ENCODE measurements at regions not wholly inside any gene's neighbourhood (a gene's known extent, or its start where the extent isn't known, plus 50 kb on each side); places are given as distances from the start of the nearest gene placed in this dataset.

DNA sequence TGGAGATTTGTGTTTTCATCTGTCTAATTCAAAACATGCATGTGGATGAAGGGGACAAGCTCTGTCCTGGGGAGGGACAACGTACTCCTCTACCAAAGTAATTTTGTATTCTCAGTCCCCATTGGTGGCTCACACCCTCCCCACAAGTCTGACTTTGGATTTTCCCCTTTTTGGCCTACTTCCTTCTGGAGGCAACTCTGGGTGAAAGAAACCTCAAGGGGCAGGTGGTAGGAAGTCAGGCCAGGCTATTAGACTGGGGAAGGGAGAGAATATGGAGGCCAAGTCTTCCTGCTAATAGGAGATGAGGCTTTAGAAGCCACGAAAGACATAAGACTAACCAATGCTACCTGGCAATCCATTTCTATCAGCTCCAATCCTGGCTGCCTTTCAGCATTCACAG lies 124.9 kb upstream of the RASGRP1 start:
- intact Hi-C loops (cut with DNase I), result loop anchor here (10.0 kb wide), 2 partner anchors 125 to 245 kb away; partner anchors contain the start of gene RASGRP1
- TF ChIP-seq, protein P1, sequence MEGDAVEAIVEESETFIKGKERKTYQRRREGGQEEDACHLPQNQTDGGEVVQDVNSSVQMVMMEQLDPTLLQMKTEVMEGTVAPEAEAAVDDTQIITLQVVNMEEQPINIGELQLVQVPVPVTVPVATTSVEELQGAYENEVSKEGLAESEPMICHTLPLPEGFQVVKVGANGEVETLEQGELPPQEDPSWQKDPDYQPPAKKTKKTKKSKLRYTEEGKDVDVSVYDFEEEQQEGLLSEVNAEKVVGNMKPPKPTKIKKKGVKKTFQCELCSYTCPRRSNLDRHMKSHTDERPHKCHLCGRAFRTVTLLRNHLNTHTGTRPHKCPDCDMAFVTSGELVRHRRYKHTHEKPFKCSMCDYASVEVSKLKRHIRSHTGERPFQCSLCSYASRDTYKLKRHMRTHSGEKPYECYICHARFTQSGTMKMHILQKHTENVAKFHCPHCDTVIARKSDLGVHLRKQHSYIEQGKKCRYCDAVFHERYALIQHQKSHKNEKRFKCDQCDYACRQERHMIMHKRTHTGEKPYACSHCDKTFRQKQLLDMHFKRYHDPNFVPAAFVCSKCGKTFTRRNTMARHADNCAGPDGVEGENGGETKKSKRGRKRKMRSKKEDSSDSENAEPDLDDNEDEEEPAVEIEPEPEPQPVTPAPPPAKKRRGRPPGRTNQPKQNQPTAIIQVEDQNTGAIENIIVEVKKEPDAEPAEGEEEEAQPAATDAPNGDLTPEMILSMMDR (IDR thresholded peaks at IDR 0.05), result no peak
- DNase-seq, result no peak
- H3K9me3 ChIP-seq, result no peaks in the 10 kb centered on the region
- H3K4me3 ChIP-seq, result no peak overlapping the region
- no peaks in the 10 kb centered on the region for H3K4me1 ChIP-seq
- H3K27ac ChIP-seq, result no peak overlapping the region
- no peak for ATAC-seq
- H3K27me3 ChIP-seq, result no peaks in the 10 kb centered on the region
- no peaks in the 10 kb centered on the region for H3K36me3 ChIP-seq

DNA sequence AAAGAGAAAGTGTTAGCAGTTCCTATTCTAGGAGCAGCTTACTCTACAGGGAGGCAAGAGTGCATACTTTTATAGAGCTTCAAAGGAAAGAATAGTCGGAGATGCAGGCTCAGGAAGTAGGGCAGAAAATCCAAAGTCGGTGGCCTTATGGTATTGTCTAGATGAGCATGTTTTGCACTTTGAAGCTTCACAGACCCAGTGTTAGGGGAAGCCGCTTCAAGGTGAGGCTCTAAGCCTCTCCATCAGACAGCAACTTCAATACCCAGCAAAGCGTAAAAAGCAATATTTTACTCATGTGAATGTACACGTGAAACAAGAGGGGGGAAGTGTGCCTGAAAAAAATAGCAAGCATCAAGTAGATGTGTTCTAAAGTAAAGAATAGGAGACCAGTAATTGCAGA lies 125.6 kb upstream of the RASGRP1 start:
- DNase-seq, result no peak
- H3K9me3 ChIP-seq, result no peaks in the 10 kb centered on the region
- no peak overlapping the region for H3K27ac ChIP-seq

DNA sequence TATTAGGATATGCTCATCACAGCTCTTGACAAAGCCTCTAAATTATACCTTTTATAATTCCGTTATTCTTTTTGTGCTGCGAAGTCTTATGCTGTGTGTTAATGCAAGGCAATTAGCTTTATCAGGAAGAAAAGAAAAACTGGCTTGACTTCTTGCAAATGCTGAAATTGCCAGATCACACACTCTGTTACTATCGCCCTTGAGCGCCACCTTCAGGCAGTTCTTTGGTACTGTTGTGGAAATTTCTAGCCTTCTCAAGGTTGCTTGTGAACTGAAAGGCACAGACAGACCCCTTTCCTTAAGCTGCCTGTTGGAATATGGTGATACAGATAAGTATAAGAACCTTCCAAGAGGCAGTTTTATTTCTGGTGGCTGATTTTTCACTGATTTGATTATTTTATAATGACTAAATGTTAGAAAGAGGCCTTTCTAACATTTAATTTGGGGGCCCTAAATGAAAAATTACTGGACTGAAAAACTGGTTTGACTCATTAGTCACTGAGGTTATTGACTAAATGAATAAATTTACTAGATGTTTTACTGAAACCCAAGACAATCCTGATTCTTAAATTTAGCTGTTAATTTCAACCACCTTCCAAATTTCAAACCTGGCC lies 126.2 kb upstream of the RASGRP1 start:
- H3K9me3 ChIP-seq, result no peaks in the 10 kb centered on the region
- ATAC-seq (peak; percentile 85), DNase-seq (no peak)
- H3K27ac ChIP-seq, result no peak overlapping the region
- H3K27me3 ChIP-seq, result no peaks in the 10 kb centered on the region
- H3K4me1 ChIP-seq, result no peaks in the 10 kb centered on the region
- no peak overlapping the region for H3K4me3 ChIP-seq
- H3K36me3 ChIP-seq, result no peaks in the 10 kb centered on the region
- intact Hi-C loops (cut with DNase I), result no loop called here
- TF ChIP-seq, protein P1 (IDR thresholded peaks at IDR 0.05), result peak; percentile 83

More for the DNA sequence above, 125.6 kb upstream of the RASGRP1 start:
- ATAC-seq, result no peak
- Histone ChIP-seq H3K4me1 (no peaks in the 10 kb centered on the region), H3K27me3 (no peaks in the 10 kb centered on the region), H3K4me3 (no peak overlapping the region), H3K36me3 (no peaks in the 10 kb centered on the region)
- intact Hi-C loops (cut with DNase I), result no loop called here
- TF ChIP-seq, protein P1 (IDR thresholded peaks at IDR 0.05), result no peak

DNA sequence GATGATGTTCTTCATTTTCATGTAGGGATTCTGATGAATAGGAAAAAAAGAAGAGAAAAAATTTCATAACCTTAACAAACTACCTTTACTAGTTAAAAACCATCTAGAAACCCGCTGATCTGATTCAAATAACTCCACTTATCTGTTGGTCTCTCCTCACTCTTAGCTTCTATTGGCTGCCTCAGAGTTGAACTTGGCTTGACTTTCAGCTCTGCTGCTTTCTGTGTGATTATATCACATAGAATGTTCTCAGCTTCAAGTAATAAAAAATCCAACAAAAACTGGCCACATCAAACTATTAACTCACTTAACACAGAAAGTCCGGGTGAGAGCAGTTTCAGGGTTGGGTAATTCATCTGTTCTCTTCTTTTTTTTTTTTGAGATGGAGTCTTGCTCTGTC lies 126.8 kb upstream of the RASGRP1 start:
- Histone ChIP-seq H3K36me3 (no peaks in the 10 kb centered on the region), H3K9me3 (no peaks in the 10 kb centered on the region), H3K4me1 (no peaks in the 10 kb centered on the region), H3K27ac (no peak overlapping the region), H3K27me3 (no peaks in the 10 kb centered on the region), H3K4me3 (no peak overlapping the region)
- ATAC-seq (no peak), DNase-seq (no peak)
- intact Hi-C loops (cut with DNase I), result no loop called here
- TF ChIP-seq, protein P1 (IDR thresholded peaks at IDR 0.05), result no peak

DNA sequence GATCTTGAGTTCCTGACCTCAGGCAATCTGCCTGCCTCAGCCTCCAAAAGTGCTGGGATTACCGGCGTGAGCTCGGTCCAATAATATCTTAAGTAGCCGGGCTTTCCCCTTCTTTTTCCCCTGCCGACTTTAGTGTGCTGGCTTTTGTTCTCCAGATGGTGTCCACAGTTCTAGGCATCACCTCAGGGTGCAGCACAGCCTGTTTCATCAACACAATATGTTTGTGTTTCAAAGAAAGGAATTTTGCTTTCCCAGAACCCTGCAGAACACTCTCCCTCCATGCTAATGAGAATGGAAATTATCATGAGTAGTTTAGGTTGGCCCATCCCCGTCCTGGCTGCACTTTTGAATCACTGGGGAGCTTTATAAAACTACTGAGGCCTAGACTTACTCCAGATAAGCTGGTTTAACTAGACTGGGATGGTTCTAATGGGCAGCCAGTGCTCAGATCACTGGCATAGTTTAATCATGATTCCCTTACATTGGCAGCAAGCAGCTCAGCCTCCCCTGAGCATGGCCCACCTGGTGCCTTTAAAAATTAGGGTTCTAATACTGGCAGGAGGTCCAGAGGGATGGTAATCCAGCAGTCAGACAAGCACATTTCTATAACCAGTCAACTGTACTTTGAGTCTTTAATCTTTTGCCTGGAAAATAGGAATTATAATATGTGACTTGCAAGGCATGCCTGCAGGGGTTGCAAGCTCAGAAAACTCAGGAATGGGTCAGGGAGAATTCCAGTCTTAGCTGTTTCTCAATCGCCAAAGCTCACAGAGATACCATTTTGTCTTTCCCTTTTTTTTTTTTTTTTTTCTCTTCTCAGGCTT lies 127.6 kb upstream of the RASGRP1 start:
- TF ChIP-seq, protein P1 (IDR thresholded peaks at IDR 0.05), result no peak
- no peak overlapping the region for H3K27ac ChIP-seq
- H3K36me3 ChIP-seq, result no peaks in the 10 kb centered on the region
- no peaks in the 10 kb centered on the region for H3K4me1 ChIP-seq
- intact Hi-C loops (cut with DNase I), result no loop called here
- no peak for ATAC-seq
- no peaks in the 10 kb centered on the region for H3K9me3 ChIP-seq
- no peak for DNase-seq
- no peaks in the 10 kb centered on the region for H3K27me3 ChIP-seq
- no peak overlapping the region for H3K4me3 ChIP-seq
